HG03045 (cell line): ENCODE measurements at regions not wholly inside any gene's neighbourhood (a gene's known extent, or its start where the extent isn't known, plus 50 kb on each side); places are given as distances from the start of the nearest gene placed in this dataset.
"Not testable (repeated sequence)": the region's sequence is repeated elsewhere in the genome, so short reads cannot be mapped to it uniquely, and the experiment has no call there.

ENCODE experiments used
- ATAC-seq: cut with Tn5 transposase; IDR thresholded peaks from one replicate; pipeline ENCODE4 v1.9.1; 2021; ENCODE audit warnings: mild to moderate bottlenecking, moderate library complexity; ENCODE audit not compliant: unreplicated experiment

GRCh38 chr2:91520972-91521535, 2829.6 kb downstream of the RPIA start:
- not testable (repeated sequence) for ATAC-seq

- not testable (repeated sequence) for ATAC-seq
Measured at GRCh38 chr2:91521944-91522343, 2830.5 kb downstream of the RPIA start.

- not testable (repeated sequence) for ATAC-seq
Measured at GRCh38 chr2:91522877-91523276, 2831.4 kb downstream of the RPIA start.

- ATAC-seq, result not testable (repeated sequence)
Measured at GRCh38 chr2:91523751-91524150, 2832.3 kb downstream of the RPIA start.

- ATAC-seq, result not testable (repeated sequence)
Measured at GRCh38 chr2:91525587-91525986, 2834.1 kb downstream of the RPIA start.

GRCh38 chr2:91526083-91526482, 2834.6 kb downstream of the RPIA start:
- ATAC-seq, result not testable (repeated sequence)

- not testable (repeated sequence) for ATAC-seq
Measured at GRCh38 chr2:91527056-91527455, 2835.6 kb downstream of the RPIA start.

GRCh38 chr2:91527491-91528031, 2836.1 kb downstream of the RPIA start:
- not testable (repeated sequence) for ATAC-seq

- ATAC-seq, result not testable (repeated sequence)
Measured at GRCh38 chr2:91528361-91528760, 2836.9 kb downstream of the RPIA start.

- ATAC-seq, result not testable (repeated sequence)
Measured at GRCh38 chr2:91536109-91536508, 2844.6 kb downstream of the RPIA start.

- not testable (repeated sequence) for ATAC-seq
Measured at GRCh38 chr2:91536549-91537263, 2845.2 kb downstream of the RPIA start.

- ATAC-seq, result not testable (repeated sequence)
Measured at GRCh38 chr2:91549316-91549715, 2857.8 kb downstream of the RPIA start.

GRCh38 chr2:91558234-91558633, 2866.8 kb downstream of the RPIA start:
- not testable (repeated sequence) for ATAC-seq

- not testable (repeated sequence) for ATAC-seq
Measured at GRCh38 chr2:91559269-91559668, 2867.8 kb downstream of the RPIA start.

- ATAC-seq, result not testable (repeated sequence)
Measured at GRCh38 chr2:91559886-91560614, 2868.6 kb downstream of the RPIA start.

- not testable (repeated sequence) for ATAC-seq
Measured at GRCh38 chr2:91562184-91562583, 2870.7 kb downstream of the RPIA start.

GRCh38 chr2:91564700-91565099, 2873.2 kb downstream of the RPIA start:
- ATAC-seq, result not testable (repeated sequence)

- not testable (repeated sequence) for ATAC-seq
Measured at GRCh38 chr2:91565689-91566430, 2874.4 kb downstream of the RPIA start.

GRCh38 chr2:91566611-91567010, 2875.1 kb downstream of the RPIA start:
- not testable (repeated sequence) for ATAC-seq

- not testable (repeated sequence) for ATAC-seq
Measured at GRCh38 chr2:91567546-91568335, 2876.3 kb downstream of the RPIA start.
